GM04503 (cell line): ENCODE measurements at regions not wholly inside any gene's neighbourhood (a gene's known extent, or its start where the extent isn't known, plus 50 kb on each side); places are given as distances from the start of the nearest gene placed in this dataset.

ENCODE experiments used
- DNase-seq: peaks from one replicate; pipeline ENCODE4 v3.0.0-alpha.2; 2012; ENCODE audit warnings: low read depth

DNA sequence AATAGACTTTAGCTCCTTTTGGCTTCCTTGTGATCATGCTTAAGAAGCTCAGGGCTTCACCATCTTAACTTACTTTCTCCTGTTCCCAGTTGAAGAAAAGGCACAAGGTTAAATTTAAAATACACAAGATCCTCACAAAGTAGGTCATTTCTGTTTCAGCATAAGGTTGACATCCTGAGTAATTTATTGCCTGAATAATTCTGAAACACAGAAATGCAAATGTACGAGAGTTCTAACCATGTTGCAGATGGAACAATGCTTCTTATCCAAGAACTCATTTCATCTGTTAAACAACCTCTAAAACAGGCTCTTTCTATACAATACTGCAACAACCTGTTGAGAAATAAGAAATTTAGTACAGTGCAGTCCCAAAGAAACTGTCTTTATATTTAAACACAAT lies 395.2 kb downstream of the BCL11A start:
- DNase-seq, result no peak

DNA sequence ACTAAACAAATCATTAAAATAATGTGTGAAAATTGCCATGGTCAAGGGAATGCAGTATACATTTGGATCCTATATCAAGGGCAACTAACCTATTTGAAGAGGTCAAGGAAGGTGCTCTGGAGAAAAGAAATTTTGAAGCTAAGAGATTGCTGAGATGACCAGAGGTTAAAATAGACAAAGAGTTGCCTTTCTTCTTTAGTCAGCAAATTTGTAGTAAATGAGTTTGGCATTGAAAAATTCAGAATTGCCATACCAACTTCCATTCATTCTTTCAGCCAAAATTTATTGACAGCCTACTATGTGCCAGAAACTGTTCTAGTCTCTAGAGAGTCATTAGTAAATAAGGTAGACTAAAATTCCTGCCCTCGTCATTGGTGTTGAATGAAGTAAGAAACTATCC lies 396.2 kb downstream of the BCL11A start:
- DNase-seq, result no peak

DNA sequence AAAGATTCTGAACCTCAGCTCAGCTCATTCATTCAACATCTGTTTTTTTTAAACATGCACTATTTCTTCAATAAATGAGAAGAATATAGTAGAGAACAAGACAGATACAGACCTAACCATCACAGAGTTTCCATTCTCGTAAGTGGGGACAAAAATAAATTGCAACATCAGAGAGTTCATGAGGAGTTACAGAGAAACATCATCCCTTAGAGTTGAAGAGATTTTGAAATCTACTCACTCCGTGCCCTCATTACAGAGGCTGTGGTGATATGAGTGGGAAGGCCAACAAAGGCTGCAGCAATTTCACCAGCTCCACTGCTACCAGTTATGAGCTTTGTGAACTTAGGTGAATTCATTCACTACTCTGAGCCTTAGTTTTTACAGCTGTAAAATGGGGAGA lies 399.3 kb downstream of the BCL11A start:
- DNase-seq, result no peak

DNA sequence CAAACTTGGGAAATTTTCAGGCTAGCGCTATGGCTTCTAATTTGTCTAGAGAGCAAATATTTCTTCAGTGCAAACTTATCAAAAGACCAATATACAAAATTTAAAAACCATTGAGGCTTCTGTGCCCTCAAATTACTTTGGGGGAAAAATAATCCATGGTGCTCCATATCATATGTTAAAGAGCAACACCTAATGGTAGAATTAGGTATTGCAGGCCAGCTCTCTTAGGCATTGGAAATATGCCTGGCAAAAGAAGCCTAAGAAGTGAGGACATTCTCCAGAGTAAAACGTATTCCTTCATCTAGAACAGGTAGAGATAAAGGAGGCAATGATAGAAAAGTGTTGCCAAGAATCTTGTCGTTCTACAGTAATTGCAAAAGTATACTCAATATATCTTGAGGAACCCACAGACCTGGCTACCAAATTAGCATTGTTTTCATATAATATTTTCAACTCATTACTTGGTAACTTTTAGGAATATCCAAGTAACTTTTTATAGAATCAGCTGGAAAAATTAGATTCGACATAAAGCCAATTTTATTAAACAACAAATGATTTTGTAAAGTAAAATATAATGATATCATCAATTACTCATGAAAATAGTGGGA lies 401.1 kb downstream of the BCL11A start:
- no peak for DNase-seq

DNA sequence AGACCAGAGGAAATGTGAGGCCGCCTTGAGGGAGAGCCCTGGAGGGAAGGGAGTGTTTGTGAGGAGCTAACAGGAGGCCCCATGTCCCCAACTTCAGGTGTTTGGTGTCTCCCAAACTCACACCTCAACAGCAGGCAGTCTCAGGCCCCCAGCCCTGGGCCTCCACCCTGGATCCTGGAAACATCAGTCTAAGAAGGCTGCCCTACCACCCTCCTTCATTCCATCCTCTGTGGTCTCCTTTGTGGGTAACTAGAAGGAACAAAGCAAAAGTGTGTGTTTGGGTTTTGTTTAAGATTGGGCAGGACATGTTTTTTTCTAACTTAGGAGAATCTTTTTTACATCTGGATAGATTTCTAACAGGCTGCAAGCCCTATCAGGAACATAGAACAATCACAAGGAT lies 404.3 kb downstream of the BCL11A start:
- DNase-seq, result no peak

DNA sequence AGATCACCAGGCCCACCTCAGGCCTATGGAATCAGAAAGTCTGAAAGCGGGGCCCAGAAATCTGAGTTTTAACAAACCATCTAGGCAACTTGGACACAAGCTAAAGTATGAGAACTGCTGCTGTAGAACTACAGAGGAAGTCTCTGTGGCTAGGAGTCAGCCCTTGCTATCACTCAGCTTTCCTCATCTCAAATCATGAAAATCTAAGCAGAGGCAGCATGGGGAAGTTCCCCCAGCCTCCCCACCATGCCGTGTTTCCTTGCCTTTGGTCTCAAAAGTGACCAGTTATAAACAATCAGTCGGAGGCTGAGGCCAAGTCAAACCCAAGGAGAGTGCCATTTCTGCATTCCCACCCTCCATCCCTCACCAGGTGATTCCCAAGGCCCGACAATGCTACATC lies 404.7 kb downstream of the BCL11A start:
- DNase-seq, result no peak

DNA sequence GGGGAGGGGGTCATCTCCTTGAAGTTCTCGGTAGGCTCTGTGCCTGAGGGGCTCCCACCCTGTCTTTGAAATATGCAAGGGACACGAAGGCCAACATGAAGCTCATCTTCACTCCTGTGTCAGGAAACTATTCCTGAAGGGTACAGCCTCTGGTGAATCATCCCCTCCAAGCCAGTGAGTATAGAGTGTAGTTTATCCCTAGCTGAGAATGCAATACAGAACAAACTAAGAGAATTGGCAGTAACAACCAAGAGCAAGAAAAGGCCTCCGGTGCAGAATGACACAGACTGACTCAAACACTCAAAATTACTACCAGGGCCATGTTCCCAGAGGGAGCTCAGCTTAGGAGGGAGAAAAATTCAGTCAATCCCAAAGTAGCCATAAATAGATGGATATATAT lies 413.3 kb downstream of the BCL11A start:
- no peak for DNase-seq

DNA sequence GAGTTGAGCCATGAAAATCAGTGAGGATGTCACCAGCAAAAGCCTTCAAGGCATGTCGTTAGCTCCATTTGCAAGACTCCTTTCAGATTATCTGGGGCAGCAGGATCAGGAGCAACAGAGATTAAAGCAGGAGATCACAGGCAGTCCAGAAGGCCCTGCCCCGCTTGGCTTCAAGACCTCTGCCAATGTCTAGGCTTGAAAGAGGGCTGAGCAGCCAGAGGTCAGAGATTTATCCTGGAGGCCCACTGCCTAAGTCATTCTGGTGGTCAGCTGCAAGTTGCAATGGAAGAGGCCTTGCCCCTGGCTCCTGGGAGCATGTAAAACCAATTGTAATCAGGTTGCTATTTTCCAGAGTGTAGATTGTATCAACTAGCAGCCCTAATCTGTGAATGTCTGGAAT lies 416.5 kb downstream of the BCL11A start:
- DNase-seq, result no peak

DNA sequence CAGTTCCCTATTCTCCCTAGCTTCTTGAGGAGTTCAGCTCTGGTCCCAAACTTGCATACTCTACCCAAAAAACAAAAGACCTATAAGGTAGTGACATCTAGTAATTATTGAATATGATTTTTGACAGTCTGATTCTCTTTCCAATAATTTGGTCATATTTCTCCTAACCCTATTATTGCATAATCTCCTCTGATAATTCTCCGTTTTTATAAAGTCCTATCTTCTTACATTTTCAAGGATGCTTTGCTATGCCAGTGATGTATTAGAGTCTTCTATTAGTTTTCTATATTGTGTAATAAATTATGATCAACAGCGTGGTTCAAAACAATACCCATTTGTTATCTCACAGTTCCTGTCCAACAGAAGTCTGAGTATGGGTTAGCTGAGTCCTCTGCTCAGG lies 426.3 kb downstream of the BCL11A start:
- DNase-seq, result no peak

DNA sequence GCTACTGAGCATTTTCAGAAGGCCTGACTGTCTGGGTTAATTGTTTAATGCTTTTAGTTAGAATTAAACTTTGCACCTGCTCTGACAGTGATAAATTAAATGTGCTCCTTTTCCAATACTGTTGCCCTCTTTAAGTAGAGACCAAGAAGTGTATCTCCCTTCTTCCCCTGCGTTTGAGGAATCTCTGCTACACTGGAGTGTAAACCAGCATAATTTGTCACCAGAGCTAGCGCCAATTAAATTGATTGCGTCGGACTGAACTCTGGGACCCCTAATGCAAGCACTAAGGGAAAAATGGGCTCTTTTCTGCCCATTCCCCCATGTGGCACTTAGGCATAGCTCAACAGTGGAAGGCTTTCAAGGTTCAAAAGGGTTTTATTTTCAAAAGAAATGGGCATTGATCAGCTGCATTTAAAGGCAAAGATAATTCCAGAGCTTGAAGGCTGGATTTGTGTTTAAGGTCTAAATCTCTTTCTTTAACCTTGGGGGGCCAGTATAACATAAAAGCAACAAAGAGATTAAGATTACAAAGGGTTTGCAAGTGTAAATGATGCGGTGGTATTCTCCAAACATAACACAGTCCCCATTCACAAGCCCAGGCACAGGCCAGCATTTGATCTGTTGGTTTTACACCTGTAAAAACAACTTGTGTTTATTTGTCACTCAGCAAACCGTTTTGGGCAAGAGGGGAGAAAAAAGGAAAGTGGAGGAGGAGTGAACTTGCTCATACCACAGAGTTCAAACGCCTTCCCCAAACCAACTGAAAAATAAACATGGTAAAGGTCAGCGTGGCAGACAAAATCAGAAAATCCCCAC lies 427.6 kb downstream of the BCL11A start:
- DNase-seq, result no peak

DNA sequence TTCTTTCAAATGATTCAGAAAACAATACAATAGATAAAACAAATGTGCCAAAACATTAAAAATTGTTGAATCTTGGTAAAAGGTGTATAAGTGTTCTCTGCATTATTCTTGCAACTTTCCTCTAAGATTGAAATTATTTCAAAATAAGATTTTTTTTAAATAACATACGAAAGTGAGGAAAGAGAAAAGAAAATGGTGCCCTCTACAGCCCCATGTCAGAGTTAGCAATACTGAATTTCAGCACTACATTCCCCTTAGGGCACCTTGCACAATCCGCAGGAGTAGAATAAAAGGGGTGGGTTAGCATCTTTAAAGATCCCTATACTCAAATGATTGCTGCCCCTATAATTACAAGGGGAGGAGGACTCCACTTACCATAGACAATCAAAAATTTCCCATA lies 433.7 kb downstream of the BCL11A start:
- no peak for DNase-seq

DNA sequence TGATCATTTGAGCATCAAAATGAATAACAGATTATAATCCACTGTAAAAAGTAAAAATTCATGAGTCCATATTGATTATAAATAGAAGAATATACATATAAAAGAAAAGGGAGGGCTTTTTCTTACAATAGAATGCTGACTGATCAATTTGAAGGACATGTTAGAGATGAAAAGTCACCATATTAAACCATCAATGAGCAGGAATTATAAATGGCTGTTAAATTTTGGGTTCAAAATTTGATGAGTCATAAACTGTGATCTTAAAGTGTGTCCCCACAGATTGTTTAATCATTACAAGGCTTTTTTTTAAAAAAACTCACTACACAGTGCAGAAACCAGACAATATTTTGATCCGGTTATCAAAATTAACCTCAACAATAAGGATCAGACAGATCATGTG lies 434.5 kb downstream of the BCL11A start:
- DNase-seq, result no peak

DNA sequence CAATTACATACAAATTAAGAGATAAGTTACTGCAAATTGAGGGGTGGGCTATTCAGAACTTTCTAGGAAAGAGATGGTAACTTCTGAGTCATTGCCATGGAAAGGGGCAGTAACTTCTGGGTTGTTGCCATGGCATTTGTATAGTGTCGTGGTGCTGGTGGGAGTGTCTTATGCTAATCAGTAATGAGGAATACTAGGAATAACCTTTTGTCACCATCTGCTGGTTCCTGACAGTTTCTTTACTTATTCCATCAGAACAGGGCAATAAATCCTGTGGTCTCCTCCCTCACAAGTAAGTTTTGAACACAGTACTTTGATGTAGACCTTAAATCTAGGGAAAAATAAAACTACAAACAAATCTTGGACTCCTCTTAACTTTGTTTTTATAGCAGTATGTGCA lies 435.4 kb downstream of the BCL11A start:
- no peak for DNase-seq

DNA sequence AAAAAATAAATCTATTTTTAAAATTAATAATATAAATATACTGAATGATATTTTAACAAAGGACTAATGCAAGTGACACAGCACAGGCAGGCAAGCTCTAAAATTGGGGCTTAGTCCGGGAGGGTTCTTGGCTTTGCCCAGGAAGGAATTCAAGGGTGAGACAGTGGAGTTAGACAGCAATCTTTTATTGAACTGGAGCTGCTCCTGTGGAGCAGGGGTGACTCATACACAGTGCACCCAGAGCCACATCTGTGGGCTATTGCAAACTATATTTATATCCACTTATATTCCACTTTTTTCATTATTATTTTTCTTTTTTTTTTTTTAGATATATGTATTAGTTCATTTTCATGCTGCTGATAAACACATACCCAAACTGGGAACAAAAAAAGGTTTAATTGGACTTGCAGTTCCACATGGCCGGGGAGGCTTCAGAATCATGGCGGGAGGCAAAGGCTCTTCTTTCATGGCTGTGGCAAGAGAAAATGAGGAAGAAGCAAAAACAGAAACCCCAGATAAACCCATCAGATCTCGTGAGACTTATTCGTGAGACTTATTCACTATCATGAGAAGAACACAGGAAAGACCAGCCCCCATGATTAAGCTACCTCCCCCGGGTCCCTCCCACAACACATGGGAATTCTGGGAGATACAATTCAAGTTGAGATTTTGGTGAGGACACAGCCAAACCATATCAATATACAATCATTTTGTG lies 437.1 kb downstream of the BCL11A start:
- no peak for DNase-seq

DNA sequence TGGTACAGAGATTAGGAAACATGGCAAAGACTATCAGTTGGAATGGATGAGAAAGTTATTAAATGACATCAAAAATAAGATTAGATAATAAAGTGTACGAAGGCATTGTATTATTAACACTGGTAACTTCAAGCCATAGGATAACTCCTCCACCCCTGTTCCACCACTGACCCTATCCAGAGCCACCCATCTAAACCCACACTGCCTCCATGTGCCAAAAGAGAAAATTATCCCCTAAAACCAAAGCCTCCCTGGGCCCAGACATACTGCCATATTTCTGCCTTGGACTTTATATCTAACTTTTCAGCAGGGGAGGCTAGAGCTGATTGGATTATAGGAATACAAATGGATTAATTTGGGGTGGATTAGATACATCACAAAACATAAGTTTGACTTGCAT lies 443.7 kb downstream of the BCL11A start:
- no peak for DNase-seq

DNA sequence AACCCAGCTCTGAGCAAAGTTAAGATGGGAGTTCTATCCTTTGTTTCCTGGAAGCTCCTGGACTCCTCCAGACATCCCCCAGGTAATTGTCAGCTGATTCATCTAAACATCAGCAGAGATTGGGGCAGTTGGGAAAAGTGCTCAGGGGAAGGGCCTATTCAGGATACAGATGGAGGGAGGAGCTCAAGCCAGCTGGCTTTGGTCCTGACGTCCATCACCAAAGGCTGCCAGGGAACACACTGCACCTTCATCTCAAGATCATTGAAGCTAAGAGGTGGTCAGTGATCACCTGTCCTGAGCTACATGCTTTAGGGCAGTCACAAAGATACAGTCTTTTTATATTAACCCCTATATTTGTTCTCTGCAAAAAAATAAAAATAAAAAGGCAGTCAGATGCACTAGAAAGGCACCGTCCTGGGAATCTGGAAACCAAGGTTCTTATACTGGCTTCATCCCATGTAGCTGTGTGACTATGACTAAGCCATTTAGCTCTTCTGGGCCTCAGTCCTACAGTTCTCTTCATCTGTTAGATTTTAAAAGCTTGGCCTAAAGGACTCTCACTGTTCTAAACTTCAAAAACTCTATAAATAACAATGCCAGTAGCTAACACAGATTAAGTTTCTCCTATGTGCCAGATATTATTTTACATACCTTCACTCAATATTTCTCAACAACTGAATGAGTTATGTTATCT lies 446.5 kb downstream of the BCL11A start:
- no peak for DNase-seq

DNA sequence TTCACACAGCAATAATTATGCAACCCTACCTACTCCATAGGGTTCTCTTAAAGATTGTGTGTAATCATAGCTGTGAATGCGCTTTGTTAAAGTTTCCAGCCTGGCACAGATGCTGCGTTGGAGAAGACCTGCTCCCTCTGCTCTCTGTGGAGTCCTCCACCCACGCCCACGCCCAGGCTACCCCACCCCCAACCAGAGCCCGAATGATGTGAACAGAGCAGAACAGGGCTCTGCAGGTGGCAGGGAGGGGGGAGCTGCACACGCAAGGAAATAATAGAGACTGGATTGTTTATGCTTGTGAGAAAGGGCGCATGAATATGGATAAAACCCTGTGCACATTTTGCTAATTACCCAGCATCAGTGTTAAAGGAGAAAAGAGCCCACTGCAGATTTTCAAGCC lies 447.5 kb downstream of the BCL11A start:
- no peak for DNase-seq

DNA sequence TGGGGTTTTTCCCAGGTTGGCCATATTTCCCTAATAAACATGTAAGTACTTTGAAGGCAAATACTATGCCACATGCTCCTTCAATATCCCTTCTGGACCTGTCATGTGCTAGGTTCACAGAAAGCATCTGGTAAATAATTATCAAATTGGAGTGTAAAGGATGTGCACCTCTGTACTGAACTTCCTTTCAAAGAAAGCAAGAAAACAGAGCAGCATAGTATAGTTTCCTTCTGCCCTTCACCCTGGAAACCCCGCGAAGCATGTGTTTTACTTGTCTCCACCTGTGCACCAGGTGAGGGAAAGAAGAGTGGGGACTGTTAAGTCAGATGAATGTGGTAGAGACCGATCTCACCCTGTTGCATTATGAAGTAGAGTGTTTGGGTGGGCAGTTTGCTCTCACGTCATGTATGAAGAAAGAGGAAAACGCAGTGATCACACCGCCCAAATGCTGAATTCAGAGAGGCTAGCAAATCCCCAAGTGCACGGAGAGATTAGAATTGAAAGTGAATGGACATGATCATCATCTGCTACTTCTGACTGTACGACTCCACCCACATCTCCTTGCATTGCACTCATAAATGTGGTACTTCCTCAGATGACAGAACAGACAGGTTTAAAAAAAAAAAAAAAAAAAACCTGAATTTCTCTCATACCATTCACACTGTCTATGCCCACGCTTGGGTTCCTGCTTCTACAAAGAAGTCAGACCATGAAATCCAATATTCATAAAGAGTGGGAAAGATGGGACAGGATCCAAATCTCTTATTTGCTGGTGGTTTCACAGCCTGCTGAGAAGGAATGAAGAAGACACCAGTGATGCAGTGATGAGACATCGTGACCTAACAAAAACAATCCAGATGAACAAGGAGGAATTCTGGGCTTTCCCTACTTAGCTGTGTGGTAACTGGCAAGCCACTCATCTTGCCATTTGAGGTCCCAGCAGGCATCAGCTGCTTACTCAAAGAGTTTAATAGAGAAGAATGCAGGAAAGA lies 448.6 kb downstream of the BCL11A start:
- no peak for DNase-seq

DNA sequence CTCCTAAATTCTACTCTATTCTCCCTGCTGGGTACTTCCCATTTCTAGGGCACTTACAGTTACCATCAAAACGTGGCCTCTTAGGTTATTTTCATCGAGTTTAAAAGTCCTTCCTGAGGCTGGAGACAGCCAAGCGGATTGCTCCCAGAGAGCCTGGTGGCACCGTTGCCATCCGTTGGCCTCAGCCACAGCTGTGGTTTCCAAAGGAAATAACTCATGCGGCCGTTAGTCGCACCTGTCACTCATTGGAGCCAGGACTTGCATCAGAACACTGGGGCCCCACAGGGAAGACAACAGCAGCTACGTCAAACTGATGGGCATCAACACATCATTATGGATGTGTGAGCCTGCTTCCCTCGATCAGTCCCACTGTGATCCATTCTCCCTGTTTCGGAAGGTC lies 453.4 kb downstream of the BCL11A start:
- no peak for DNase-seq

DNA sequence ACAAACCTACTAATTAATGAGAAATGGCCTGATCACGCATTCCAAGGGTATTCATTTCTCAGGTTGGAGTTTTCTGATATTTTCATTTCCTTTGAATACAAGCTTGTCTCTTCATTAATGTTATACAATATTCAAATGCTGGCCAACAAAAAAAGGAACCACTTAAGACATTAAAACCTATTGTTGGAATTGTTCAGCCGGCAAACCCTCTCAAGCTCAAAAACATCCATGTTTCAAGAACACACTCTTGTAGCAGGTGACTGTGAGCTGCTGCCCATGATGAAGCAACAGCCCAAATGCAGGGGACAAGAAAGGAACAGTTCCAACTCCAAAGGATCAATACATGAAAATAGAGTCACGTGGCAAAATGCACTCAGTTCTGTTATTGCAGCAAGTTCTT lies 454.5 kb downstream of the BCL11A start:
- DNase-seq, result no peak

DNA sequence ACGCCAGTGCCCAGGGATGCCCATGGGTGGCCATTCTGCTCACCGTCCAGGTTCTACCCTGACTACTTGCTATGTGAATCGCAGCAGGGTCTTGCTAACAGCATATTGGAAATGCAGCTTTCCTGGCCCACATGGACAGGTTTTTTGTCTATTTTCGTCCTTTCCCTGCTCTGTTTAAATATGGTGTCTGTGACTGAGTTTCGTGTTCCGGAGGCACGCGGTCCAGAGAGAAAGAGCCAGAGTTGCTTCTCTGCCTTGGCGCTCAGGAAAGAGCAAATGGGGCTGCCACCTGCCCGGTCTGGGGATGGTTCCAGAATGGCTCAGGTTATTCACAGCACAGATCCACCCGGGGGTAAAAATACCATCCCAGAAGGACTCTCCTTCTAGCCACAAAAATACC lies 456.2 kb downstream of the BCL11A start:
- no peak for DNase-seq

DNA sequence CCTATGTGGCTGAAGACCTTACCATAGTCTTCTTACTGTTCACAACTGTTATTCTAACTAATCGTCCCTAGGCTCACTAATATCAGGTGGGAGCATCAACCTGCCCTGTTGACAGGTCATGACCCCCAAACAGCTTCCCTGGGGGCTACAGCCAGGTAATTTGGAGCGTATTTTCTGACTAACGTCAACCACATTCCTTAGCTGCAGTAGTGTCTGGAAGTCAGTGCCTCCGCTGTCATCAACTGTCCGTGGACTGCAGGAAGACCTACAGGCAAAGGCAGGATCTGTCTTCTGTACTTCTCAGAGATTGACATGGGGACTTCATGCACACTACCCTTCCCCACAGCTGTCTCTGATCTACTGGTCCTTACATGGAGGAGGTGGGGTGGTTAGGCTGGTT lies 456.9 kb downstream of the BCL11A start:
- no peak for DNase-seq
